ENCODE measurements at regions not wholly inside any gene's neighbourhood (a gene's known extent, or its start where the extent isn't known, plus 50 kb on each side); places are given as distances from the start of the nearest gene placed in this dataset.
"Not testable (repeated sequence)": the region's sequence is repeated elsewhere in the genome, so short reads cannot be mapped to it uniquely, and the experiment has no call there.

GRCh38 chr10:20608503-20608902 lies 288.6 kb downstream of the NEBL start:
- no peak for DNase-seq

- no peak for DNase-seq
These were observed 290.1 kb downstream of the NEBL start for GRCh38 chr10:20606985-20607384.

- no peak for DNase-seq
These were observed 295.1 kb downstream of the NEBL start for GRCh38 chr10:20601941-20602461.

GRCh38 chr10:20598590-20598989 lies 298.5 kb downstream of the NEBL start:
- no peak for DNase-seq

- DNase-seq = no peak
These were observed 300.2 kb downstream of the NEBL start for GRCh38 chr10:20596911-20597310.

- DNase-seq = no peak
These were observed 300.9 kb downstream of the NEBL start for GRCh38 chr10:20596065-20596755.

- DNase-seq = no peak
These were observed 303.5 kb downstream of the NEBL start for GRCh38 chr10:20593649-20594048.

- DNase-seq = no peak
These were observed 315.1 kb downstream of the NEBL start for GRCh38 chr10:20582041-20582440.

- no peak for DNase-seq
These were observed 323.2 kb downstream of the NEBL start for GRCh38 chr10:20573924-20574323.

GRCh38 chr10:20555990-20556389 lies 341.1 kb downstream of the NEBL start:
- not testable (repeated sequence) for DNase-seq

- no peak for DNase-seq
These were observed 344.7 kb downstream of the NEBL start for GRCh38 chr10:20552382-20552781.

- no peak for DNase-seq
These were observed 345.4 kb downstream of the NEBL start for GRCh38 chr10:20551761-20552160.

- no peak for DNase-seq
These were observed 360.9 kb downstream of the NEBL start for GRCh38 chr10:20535897-20536881.

- DNase-seq = peak; percentile 67
These were observed 365.7 kb downstream of the NEBL start for GRCh38 chr10:20531241-20531883.

- DNase-seq = no peak
These were observed 375.9 kb downstream of the NEBL start for GRCh38 chr10:20521186-20521585.

- DNase-seq = no peak
These were observed 381.5 kb downstream of the NEBL start for GRCh38 chr10:20515654-20516053.

GRCh38 chr10:20512631-20513030 lies 384.5 kb downstream of the NEBL start:
- DNase-seq = no peak

GRCh38 chr10:20508921-20509320 lies 388.2 kb downstream of the NEBL start:
- no peak for DNase-seq

- DNase-seq = no peak
These were observed 394.1 kb downstream of the NEBL start for GRCh38 chr10:20502903-20503585.

GRCh38 chr10:20494474-20494873 lies 402.6 kb downstream of the NEBL start:
- no peak for DNase-seq

GRCh38 chr10:20492447-20492846 lies 404.7 kb downstream of the NEBL start:
- no peak for DNase-seq

- no peak for DNase-seq
These were observed 407.1 kb downstream of the NEBL start for GRCh38 chr10:20489961-20490360.

- no peak for DNase-seq
These were observed 410.3 kb downstream of the NEBL start for GRCh38 chr10:20486791-20487190.
